Transverse colon (tissue), 4 donors: ENCODE measurements at regions not wholly inside any gene's neighbourhood (a gene's known extent, or its start where the extent isn't known, plus 50 kb on each side); places are given as distances from the start of the nearest gene placed in this dataset.
"Not testable (repeated sequence)": the region's sequence is repeated elsewhere in the genome, so short reads cannot be mapped to it uniquely, and the experiment has no call there.

Source experiments
- DNase-seq: peaks from one replicate; pipeline ENCODE4 v3.0.0-alpha.2; 2019
- H3K27ac ChIP-seq, 4 donors: fragments of 200-600 bp; sonication (generic); 2 replicates each; pipeline ENCODE4 v1.5.1; 2016 to 2018; ENCODE audit warnings: inconsistent platforms in 4 of 4
- H3K27me3 ChIP-seq: fragments of 200-600 bp; sonication (generic); 2 replicates; pipeline ENCODE4 v1.5.1; 2017; ENCODE audit warnings: inconsistent platforms
- H3K36me3 ChIP-seq, 4 donors: fragments of 200-600 bp; sonication (generic); 2 replicates each; pipeline ENCODE4 v1.5.1; 2017 to 2019; ENCODE audit warnings: inconsistent platforms in 4 of 4
- H3K4me1 ChIP-seq, 4 donors: fragments of 200-600 bp; sonication (generic); 2 replicates each; pipeline ENCODE4 v1.5.1; 2017 to 2020; ENCODE audit warnings: inconsistent platforms in 4 of 4
- H3K4me3 ChIP-seq, 4 donors: fragments of 200-600 bp; sonication (generic); 1 replicate in 1 of 4; 2 replicates in 3 of 4; pipeline versions ENCODE4 v1.5.1 to v1.6.1; 2017 to 2019; ENCODE audit warnings: inconsistent platforms in 4 of 4
- H3K9me3 ChIP-seq, 2 donors: fragments of 200-600 bp; sonication (generic); 2 replicates each; pipeline ENCODE4 v1.5.1; 2017 to 2019; ENCODE audit warnings: inconsistent platforms in 2 of 2
- CTCF ChIP-seq, 5 experiments: fragments of 200-600 bp in 3 of 5; fragments of 450-650 bp in 2 of 5; sonication (generic) in 3 of 5; IDR thresholded peaks; 1 replicate in 2 of 5; 2 replicates in 3 of 5; pipeline ENCODE4 v1.5.1; 2016 to 2017; ENCODE audit warnings: antibody characterized with exemption in 5 of 5, inconsistent platforms in 3 of 5, mild to moderate bottlenecking in 2 of 5, moderate library complexity in 1 of 5
- EP300 ChIP-seq: sonication (generic); formaldehyde crosslinking; IDR thresholded peaks from one replicate; pipeline ENCODE4 v1.6.1; 2017; ENCODE audit warnings: antibody characterized with exemption, low read depth
- POLR2A ChIP-seq: fragments of 450-650 bp; IDR thresholded peaks from one replicate; pipeline ENCODE4 v1.6.1; 2016; ENCODE audit warnings: antibody characterized with exemption, mild to moderate bottlenecking, moderate library complexity
- POLR2AphosphoS5 ChIP-seq, 3 donors: sonication (generic); formaldehyde crosslinking; IDR thresholded peaks; one replicate each; pipeline ENCODE4 v1.6.1; 2016; ENCODE audit warnings: antibody characterized with exemption in 3 of 3
- WGBS, 2 donors: methylation state at CpG; one replicate each; pipeline ENCODE4 v1.1.5; 2018; ENCODE audit warnings: low coverage in 1 of 2; 5-methylcytosine and 5-hydroxymethylcytosine counted together
- in situ Hi-C, 4 donors: fragments of 200-750 bp; cut with MboI; loops; one replicate each; pipeline versions ENCODE4 v1.15.0 to v1.15.1; 2017; ENCODE audit warnings: low sequenced_read_pairs in 3 of 4, low pct_ligation_motif_present in 1 of 4, low pct_unique_long_range_greater_than_20kb in 1 of 4
- intact Hi-C: fragments of 100-400 bp; cut with DNase I; formaldehyde crosslinking; loops from one replicate; pipeline ENCODE4 v1.15.1; 2023; ENCODE audit warnings: low total_unique reads

GRCh38 chr1:94660994-94661393 lies 119.4 kb upstream of the F3 start:
- Histone ChIP-seq H3K4me3 (no peak overlapping the region), H3K4me1 (peaks cover 0 to 7% (median 3%) of the 10 kb centered on the region in 4 donors), H3K9me3 (no peaks in the 10 kb centered on the region), H3K27me3 (no peaks in the 10 kb centered on the region), H3K27ac (no peak overlapping the region), H3K36me3 (no peaks in the 10 kb centered on the region)
- intact Hi-C loops, result no loop called here
- no peak for DNase-seq
- TF ChIP-seq POLR2A, result no peak
- TF ChIP-seq EP300, result no peak
- no peak for TF ChIP-seq CTCF (IDR thresholded peaks at IDR 0.05)
- TF ChIP-seq POLR2AphosphoS5 (IDR thresholded peaks at IDR 0.05), result no peak
- in situ Hi-C loops, result no loop called here

GRCh38 chr1:94660258-94660657 lies 118.7 kb upstream of the F3 start:
- no peak for TF ChIP-seq POLR2A
- no peak for TF ChIP-seq CTCF (IDR thresholded peaks at IDR 0.05)
- TF ChIP-seq EP300, result no peak
- TF ChIP-seq POLR2AphosphoS5 (IDR thresholded peaks at IDR 0.05), result no peak
- H3K27ac ChIP-seq, result no peak overlapping the region
- 66 to 78% methylated on average over 2 of the region's 2 CpGs for WGBS, 2 donors
- no peaks in the 10 kb centered on the region for H3K27me3 ChIP-seq
- H3K4me3 ChIP-seq, result no peak overlapping the region
- H3K36me3 ChIP-seq, result no peaks in the 10 kb centered on the region
- in situ Hi-C loops, result no loop called here
- no peaks in the 10 kb centered on the region for H3K9me3 ChIP-seq
- intact Hi-C loops, result no loop called here
- DNase-seq, result no peak
- peaks cover 0 to 7% (median 3%) of the 10 kb centered on the region in 4 donors for H3K4me1 ChIP-seq

GRCh38 chr1:94659202-94659601 lies 117.6 kb upstream of the F3 start:
- intact Hi-C loops, H3K4me1 ChIP-seq, H3K9me3 ChIP-seq, H3K36me3 ChIP-seq, DNase-seq, H3K4me3 ChIP-seq, H3K27ac ChIP-seq, in situ Hi-C loops, H3K27me3 ChIP-seq: not testable (repeated sequence)
- 83 to 100% methylated on average over 1 of the region's 1 CpG for WGBS, 2 donors

- intact Hi-C loops (no loop called here), in situ Hi-C loops (no loop called here)
- no peak for TF ChIP-seq EP300
- no peak for TF ChIP-seq POLR2A
- no peak for TF ChIP-seq POLR2AphosphoS5 (IDR thresholded peaks at IDR 0.05)
- TF ChIP-seq CTCF (IDR thresholded peaks at IDR 0.05), result no peak
- DNase-seq, result no peak
- H3K36me3 ChIP-seq, result no peaks in the 10 kb centered on the region
- no peak overlapping the region for H3K27ac ChIP-seq
- H3K4me3 ChIP-seq, result no peak overlapping the region
- 62 to 63% methylated on average over 2 to 3 of the region's 3 CpGs for WGBS, 2 donors
- H3K9me3 ChIP-seq, result no peaks in the 10 kb centered on the region
- no peaks in the 10 kb centered on the region for H3K27me3 ChIP-seq
- peaks cover 0 to 15% (median 1%) of the 10 kb centered on the region in 4 donors for H3K4me1 ChIP-seq
Observed at GRCh38 chr1:94658221-94658620, 116.7 kb upstream of the F3 start.

- DNase-seq, result not testable (repeated sequence)
Observed at GRCh38 chr1:94657776-94658175, 116.2 kb upstream of the F3 start.

More at GRCh38 chr1:94657776-94658175, 116.2 kb upstream of the F3 start:
- 69 to 70% methylated on average over 4 of the region's 4 CpGs for WGBS, 2 donors
- intact Hi-C loops, H3K27me3 ChIP-seq, H3K36me3 ChIP-seq, in situ Hi-C loops, H3K4me3 ChIP-seq, H3K27ac ChIP-seq, H3K9me3 ChIP-seq: not testable (repeated sequence)
- peaks cover 0 to 15% (median 1%) of the 10 kb centered on the region in 4 donors for H3K4me1 ChIP-seq
